GM12872 (cell line): ENCODE measurements at regions not wholly inside any gene's neighbourhood (a gene's known extent, or its start where the extent isn't known, plus 50 kb on each side); places are given as distances from the start of the nearest gene placed in this dataset.

Source experiments
- TF ChIP-seq, protein P1 (sequence below): IDR thresholded peaks from 3 replicates; pipeline ENCODE4 v1.5.1; 2011; ENCODE audit warnings: low read depth, mild to moderate bottlenecking, low read length, moderate library complexity; ENCODE audit not compliant: insufficient read depth

DNA sequence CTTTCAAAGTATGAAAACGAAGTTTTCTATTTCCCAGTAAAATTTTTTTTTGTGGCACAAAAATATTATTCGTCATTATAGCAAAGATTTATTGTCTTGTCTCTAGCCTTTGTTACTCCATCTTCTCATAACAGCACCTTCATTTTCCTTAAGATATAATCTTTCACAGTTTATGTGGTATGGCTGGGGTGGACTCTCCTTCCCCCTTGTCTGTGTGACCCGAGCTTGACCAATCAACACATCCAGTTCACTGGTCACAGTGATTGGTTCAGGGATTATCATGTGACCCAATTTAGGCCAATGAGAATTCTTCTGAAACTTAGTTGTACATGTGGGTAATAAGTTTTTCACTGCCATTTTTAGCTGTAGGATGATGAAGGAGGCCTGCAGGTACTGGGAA lies 71.2 kb upstream of the DCBLD2 start:
- TF ChIP-seq, protein P1, sequence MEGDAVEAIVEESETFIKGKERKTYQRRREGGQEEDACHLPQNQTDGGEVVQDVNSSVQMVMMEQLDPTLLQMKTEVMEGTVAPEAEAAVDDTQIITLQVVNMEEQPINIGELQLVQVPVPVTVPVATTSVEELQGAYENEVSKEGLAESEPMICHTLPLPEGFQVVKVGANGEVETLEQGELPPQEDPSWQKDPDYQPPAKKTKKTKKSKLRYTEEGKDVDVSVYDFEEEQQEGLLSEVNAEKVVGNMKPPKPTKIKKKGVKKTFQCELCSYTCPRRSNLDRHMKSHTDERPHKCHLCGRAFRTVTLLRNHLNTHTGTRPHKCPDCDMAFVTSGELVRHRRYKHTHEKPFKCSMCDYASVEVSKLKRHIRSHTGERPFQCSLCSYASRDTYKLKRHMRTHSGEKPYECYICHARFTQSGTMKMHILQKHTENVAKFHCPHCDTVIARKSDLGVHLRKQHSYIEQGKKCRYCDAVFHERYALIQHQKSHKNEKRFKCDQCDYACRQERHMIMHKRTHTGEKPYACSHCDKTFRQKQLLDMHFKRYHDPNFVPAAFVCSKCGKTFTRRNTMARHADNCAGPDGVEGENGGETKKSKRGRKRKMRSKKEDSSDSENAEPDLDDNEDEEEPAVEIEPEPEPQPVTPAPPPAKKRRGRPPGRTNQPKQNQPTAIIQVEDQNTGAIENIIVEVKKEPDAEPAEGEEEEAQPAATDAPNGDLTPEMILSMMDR, result no peak

DNA sequence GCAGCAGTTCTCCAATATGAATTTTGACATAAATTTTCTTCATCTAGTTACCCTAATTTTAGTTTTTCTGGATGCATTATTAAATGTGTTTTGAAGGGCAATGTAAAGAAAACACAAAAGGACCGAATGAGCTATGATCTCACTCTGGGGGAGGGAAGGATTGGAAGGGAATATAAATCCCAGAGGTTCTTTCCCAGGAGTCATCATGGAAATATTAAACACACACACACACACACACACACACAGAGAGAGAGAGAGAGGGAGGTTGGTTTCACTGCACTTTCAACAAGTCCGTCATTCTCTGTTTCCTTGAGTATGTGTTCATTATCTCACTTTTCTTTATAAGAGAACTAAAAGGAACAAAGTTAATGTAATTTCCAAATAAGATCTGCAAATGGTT lies 70.7 kb upstream of the DCBLD2 start:
- TF ChIP-seq, protein P1, result no peak

- TF ChIP-seq, protein P1, result no peak
These were observed 69.7 kb upstream of the DCBLD2 start for GRCh38 chr3:98971169-98971681.

GRCh38 chr3:98969295-98969694 lies 67.8 kb upstream of the DCBLD2 start:
- TF ChIP-seq, protein P1, result no peak

DNA sequence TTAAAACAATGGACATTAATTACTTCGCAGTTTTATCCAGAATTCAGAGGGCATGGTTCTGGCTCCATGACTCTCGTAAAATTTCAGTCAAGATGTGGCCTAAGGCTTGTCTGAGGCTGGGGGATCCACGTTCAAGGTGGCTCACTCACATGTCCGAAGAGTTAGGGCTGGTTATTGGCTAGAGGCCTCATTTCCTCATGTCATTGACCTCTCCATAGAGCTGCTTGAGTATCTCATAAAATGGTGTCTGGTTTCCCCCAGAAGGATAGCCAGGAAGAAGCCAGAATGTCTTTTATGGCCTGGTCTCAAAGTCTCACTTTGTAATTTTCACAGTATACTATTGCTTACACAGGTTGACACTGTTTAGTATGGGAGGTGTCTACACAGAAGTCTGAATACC lies 67.3 kb upstream of the DCBLD2 start:
- TF ChIP-seq, protein P1, result no peak

GRCh38 chr3:98968347-98968746 lies 66.9 kb upstream of the DCBLD2 start:
- TF ChIP-seq, protein P1, result no peak

GRCh38 chr3:98967758-98968157 lies 66.3 kb upstream of the DCBLD2 start:
- TF ChIP-seq, protein P1, result no peak

- TF ChIP-seq, protein P1, result no peak
These were observed 65.5 kb upstream of the DCBLD2 start for GRCh38 chr3:98966862-98967546.
